ENCODE measurements at regions not wholly inside any gene's neighbourhood (a gene's known extent, or its start where the extent isn't known, plus 50 kb on each side); places are given as distances from the start of the nearest gene placed in this dataset.

DNA sequence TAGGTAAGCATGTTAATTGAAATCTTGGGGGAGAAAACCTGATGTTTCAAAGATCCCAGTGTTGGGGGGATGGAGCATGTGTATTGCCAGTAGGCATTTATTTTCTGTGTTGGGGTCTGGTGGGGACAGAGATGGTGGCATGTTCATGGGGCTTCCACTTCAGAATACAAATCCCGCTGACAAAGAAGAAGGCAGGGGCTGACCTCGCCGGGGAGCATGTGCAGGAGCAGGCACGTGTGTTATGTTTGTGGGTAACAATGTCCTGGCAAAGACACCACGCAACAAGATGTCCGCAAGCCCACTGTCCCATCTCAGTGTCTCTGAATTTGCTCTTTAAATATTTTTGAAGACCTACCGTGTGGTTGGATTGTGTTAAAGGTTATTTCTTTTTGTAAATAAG is 164.5 kb downstream of the TEX29 start:
- no peak overlapping the region for H3K4me3 ChIP-seq (ENCODE audit: control insufficient read depth, low read depth, low read length)
- TF ChIP-seq, protein P1, sequence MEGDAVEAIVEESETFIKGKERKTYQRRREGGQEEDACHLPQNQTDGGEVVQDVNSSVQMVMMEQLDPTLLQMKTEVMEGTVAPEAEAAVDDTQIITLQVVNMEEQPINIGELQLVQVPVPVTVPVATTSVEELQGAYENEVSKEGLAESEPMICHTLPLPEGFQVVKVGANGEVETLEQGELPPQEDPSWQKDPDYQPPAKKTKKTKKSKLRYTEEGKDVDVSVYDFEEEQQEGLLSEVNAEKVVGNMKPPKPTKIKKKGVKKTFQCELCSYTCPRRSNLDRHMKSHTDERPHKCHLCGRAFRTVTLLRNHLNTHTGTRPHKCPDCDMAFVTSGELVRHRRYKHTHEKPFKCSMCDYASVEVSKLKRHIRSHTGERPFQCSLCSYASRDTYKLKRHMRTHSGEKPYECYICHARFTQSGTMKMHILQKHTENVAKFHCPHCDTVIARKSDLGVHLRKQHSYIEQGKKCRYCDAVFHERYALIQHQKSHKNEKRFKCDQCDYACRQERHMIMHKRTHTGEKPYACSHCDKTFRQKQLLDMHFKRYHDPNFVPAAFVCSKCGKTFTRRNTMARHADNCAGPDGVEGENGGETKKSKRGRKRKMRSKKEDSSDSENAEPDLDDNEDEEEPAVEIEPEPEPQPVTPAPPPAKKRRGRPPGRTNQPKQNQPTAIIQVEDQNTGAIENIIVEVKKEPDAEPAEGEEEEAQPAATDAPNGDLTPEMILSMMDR (conservative IDR thresholded peaks at IDR 0.05; ENCODE audit: control insufficient read depth, insufficient read depth, low read depth, low read length) = no peak
- DNase-seq (ENCODE audit: low read depth) = no peak

DNA sequence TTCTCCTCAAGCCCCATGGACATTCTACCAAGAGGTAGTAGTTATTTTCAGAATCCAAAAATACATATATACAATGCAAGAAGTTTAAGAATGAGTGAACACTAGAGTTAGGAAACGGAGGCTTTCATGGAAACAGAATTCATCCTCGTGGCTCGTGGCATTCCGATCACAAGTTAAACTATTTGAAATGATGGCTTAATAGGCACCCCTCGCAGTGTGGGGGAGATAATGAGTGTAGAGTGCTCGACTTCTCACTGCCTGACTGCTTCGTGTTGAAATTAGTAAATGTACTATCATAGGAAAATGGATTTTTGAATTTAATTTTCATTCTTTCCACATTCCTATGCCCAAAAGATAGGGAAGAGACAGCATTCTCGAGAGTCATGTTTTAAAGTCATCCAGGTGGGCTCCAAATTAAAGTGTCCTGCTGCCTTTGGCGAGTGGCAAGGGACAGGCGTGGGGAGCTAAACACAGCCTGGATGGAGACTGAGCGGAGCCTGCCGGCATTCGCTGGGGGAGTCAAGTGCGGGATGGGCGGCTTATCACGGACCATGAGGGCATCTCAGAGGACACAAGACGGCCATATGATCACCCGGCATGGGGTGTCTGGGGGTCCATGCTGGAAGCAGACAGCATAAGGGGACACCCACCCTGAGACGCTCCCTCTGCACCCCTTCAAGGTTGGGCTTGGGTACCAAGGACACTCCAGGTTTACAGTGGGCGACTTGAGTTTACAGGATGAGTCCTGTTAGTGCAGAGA is 165.2 kb downstream of the TEX29 start:
- DNase-seq (ENCODE audit: low read depth) = no peak
- TF ChIP-seq, protein P1 (conservative IDR thresholded peaks at IDR 0.05; ENCODE audit: control insufficient read depth, insufficient read depth, low read depth, low read length) = no peak
- H3K4me3 ChIP-seq (ENCODE audit: control insufficient read depth, low read depth, low read length) = no peak overlapping the region

DNA sequence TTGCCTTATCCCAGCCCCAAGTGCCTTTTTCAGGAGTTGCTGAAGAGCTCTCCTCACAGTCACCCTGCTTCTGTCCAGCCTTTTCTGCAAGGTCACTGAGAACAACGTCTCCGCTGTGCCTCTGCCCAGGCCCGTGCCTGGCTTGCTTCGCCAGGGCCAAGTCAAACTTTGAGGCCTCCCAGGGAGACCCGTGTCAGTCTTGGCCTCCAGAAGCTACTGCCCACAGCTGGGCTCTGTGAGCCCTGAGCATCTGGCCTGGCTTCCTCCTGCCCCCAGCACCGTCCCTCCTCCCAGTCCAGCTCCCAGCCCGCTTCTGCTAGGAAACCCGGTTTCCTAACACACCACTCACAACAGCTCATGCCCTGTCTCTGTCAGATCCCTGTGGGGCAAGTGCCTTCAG is 165.9 kb downstream of the TEX29 start:
- TF ChIP-seq, protein P1 (conservative IDR thresholded peaks at IDR 0.05; ENCODE audit: control insufficient read depth, insufficient read depth, low read depth, low read length) = no peak
- H3K4me3 ChIP-seq (ENCODE audit: control insufficient read depth, low read depth, low read length) = no peak overlapping the region
- no peak for DNase-seq (ENCODE audit: low read depth)

DNA sequence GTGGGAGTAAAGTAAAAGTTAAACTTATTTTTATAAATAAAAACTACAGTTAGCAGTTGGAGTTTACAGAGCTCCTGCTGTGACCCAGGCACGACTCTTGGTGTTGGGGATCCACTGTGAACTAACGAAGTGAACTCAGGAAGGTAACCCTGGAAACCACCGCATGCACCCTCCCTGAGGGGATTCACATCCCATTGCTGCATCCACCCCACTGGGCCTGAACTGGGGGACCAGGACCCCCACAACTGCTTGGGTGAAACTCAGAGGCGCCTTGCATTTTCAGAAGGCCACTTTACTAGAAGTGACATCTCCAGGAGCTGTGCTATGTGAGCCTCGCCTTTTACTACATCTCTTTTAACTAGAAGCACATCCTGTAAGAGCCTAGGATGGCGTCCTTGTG is 166.4 kb downstream of the TEX29 start:
- DNase-seq (ENCODE audit: low read depth) = no peak
- TF ChIP-seq, protein P1 (conservative IDR thresholded peaks at IDR 0.05; ENCODE audit: control insufficient read depth, insufficient read depth, low read depth, low read length) = no peak
- no peak overlapping the region for H3K4me3 ChIP-seq (ENCODE audit: control insufficient read depth, low read depth, low read length)

DNA sequence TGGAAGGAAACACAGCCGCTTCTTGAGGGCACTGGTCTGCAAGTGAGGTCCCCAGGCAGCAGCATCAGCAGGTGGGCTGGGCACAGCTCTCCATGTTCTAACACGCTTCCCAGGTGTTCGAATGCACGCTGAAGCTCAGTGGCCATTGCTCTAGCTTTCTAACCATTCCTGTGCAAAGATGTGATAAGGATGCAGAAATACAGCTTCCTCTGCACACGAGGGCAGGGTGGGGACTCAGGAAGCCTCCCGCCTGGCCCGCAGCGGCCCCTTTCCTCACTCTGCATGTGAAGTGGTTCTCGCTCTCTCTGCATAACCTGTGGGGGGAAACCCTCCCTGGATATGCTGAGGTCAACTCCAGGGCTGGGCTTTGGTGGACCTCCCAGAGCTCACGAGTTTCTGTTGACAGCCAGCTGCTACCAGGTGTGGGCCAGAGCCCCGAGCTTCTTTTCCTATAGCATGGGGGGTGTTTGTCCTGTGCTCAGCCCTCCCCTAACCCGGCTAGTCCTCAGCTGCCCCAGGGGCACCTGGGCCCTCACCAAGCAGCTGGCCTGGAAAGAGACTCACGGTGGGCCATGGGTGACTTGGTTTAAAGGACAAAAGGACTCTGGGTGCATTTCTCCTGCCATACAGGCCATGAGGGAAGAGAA is 168.2 kb downstream of the TEX29 start:
- TF ChIP-seq, protein P1 (conservative IDR thresholded peaks at IDR 0.05; ENCODE audit: control insufficient read depth, insufficient read depth, low read depth, low read length) = no peak
- H3K4me3 ChIP-seq (ENCODE audit: control insufficient read depth, low read depth, low read length) = no peak overlapping the region
- no peak for DNase-seq (ENCODE audit: low read depth)

DNA sequence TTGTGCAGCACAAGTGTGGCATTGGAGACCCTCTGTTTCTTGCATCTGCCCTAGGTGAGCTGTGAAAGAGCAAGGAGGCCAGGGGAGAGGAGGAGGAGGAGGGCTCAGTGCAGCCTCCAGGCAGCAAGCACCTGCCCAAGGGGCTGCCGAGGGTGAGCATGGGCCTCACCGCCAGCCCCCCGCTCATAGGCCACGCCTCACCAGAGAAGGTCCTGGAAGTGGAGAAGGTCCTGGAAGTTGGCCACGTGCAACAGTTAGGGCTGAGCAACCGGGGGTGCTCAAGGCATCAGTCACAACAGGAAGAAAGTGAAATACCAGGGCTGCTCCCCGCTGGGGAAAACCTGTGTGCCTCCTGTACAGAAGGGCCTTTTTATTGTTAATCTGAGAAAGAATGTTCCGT is 168.9 kb downstream of the TEX29 start:
- TF ChIP-seq, protein P1 (conservative IDR thresholded peaks at IDR 0.05; ENCODE audit: control insufficient read depth, insufficient read depth, low read depth, low read length) = no peak
- DNase-seq (ENCODE audit: low read depth) = no peak
- H3K4me3 ChIP-seq (ENCODE audit: control insufficient read depth, low read depth, low read length) = no peak overlapping the region
